ENCODE measurements at regions not wholly inside any gene's neighbourhood (a gene's known extent, or its start where the extent isn't known, plus 50 kb on each side); places are given as distances from the start of the nearest gene placed in this dataset.

- TF ChIP-seq CTCF (IDR thresholded peaks at IDR 0.05; ENCODE audit: low read length) (no peak), EZH2 (IDR thresholded peaks at IDR 0.05; ENCODE audit: borderline replicate concordance, low read length) (no peak)
Observed at GRCh38 chr2:16322308-16323125, 343.1 kb downstream of the CYRIA start.
